GM19238 (cell line): ENCODE measurements at regions not wholly inside any gene's neighbourhood (a gene's known extent, or its start where the extent isn't known, plus 50 kb on each side); places are given as distances from the start of the nearest gene placed in this dataset.

Experiments
- DNase-seq: peaks from one replicate; pipeline ENCODE4 v3.0.0; 2011; ENCODE audit warnings: low spot score; ENCODE audit not compliant: insufficient read length

GRCh38 chr15:70406617-70407335 is 309.1 kb upstream of the TLE3 start:
- no peak for DNase-seq

GRCh38 chr15:70401709-70402108 is 304.0 kb upstream of the TLE3 start:
- DNase-seq = no peak

- no peak for DNase-seq
Observed at GRCh38 chr15:70400766-70401541, 303.2 kb upstream of the TLE3 start.

GRCh38 chr15:70399204-70399603 is 301.5 kb upstream of the TLE3 start:
- DNase-seq = no peak

- no peak for DNase-seq
Observed at GRCh38 chr15:70398694-70399093, 301.0 kb upstream of the TLE3 start.

- no peak for DNase-seq
Observed at GRCh38 chr15:70396807-70397206, 299.1 kb upstream of the TLE3 start.

- DNase-seq = no peak
Observed at GRCh38 chr15:70395164-70395563, 297.4 kb upstream of the TLE3 start.

GRCh38 chr15:70390723-70391122 is 293.0 kb upstream of the TLE3 start:
- DNase-seq = no peak

GRCh38 chr15:70387993-70388392 is 290.3 kb upstream of the TLE3 start:
- DNase-seq = no peak

GRCh38 chr15:70387081-70387480 is 289.4 kb upstream of the TLE3 start:
- no peak for DNase-seq

- no peak for DNase-seq
Observed at GRCh38 chr15:70385711-70386110, 288.0 kb upstream of the TLE3 start.

- DNase-seq = no peak
Observed at GRCh38 chr15:70385052-70385451, 287.3 kb upstream of the TLE3 start.

- DNase-seq = no peak
Observed at GRCh38 chr15:70383856-70384255, 286.1 kb upstream of the TLE3 start.

- DNase-seq = no peak
Observed at GRCh38 chr15:70382762-70383458, 285.2 kb upstream of the TLE3 start.

GRCh38 chr15:70382009-70382749 is 284.5 kb upstream of the TLE3 start:
- DNase-seq = no peak

- DNase-seq = no peak
Observed at GRCh38 chr15:70379938-70380883, 282.5 kb upstream of the TLE3 start.

GRCh38 chr15:70379134-70379533 is 281.4 kb upstream of the TLE3 start:
- no peak for DNase-seq

- DNase-seq = no peak
Observed at GRCh38 chr15:70378126-70379031, 280.7 kb upstream of the TLE3 start.

GRCh38 chr15:70376929-70377691 is 279.4 kb upstream of the TLE3 start:
- no peak for DNase-seq
